H1 (cell line): ENCODE measurements at regions not wholly inside any gene's neighbourhood (a gene's known extent, or its start where the extent isn't known, plus 50 kb on each side); places are given as distances from the start of the nearest gene placed in this dataset.

Experiments used
- BRCA1 ChIP-seq: IDR thresholded peaks from 2 replicates; pipeline ENCODE4 v1.6.1; 2012; ENCODE audit warnings: low read depth, low read length, improper control_type of control experiment
- CTBP2 ChIP-seq: IDR thresholded peaks from 2 replicates; pipeline ENCODE4 v1.7.0; 2011; ENCODE audit warnings: borderline replicate concordance, mild to moderate bottlenecking, moderate library complexity, mixed read lengths, low read length; ENCODE audit not compliant: insufficient read depth, insufficient read length
- HDAC2 ChIP-seq, 2 experiments: fragments of 300-600 bp in 1 of 2; sonication (generic) in 1 of 2; IDR thresholded peaks; 2 replicates each; pipeline ENCODE4 v1.6.1; 2011 to 2012; ENCODE audit warnings: low read depth in 2 of 2, low read length in 2 of 2, mild to moderate bottlenecking in 2 of 2, moderate library complexity in 2 of 2, borderline replicate concordance in 1 of 2, inconsistent platforms in 1 of 2
- KDM5A ChIP-seq: fragments of 200-600 bp; IDR thresholded peaks from 2 replicates; pipeline ENCODE4 v1.7.1; 2012; ENCODE audit warnings: mild to moderate bottlenecking, low read length, inconsistent platforms, mixed read lengths
- NANOG ChIP-seq: IDR thresholded peaks from 2 replicates; pipeline ENCODE4 v1.6.1; 2011; ENCODE audit warnings: low read length, low read depth, mild to moderate bottlenecking, inconsistent platforms; ENCODE audit not compliant: insufficient read depth, poor library complexity, severe bottlenecking
- POLR2A ChIP-seq, 2 experiments: IDR thresholded peaks; 1 replicate in 1 of 2; 2 replicates in 1 of 2; pipeline ENCODE4 v1.6.1; 2011; ENCODE audit warnings: low read depth in 2 of 2, low read length in 2 of 2, mild to moderate bottlenecking in 2 of 2; ENCODE audit errors: control extremely low read depth in 1 of 2
- RBBP5 ChIP-seq: IDR thresholded peaks from 2 replicates; pipeline ENCODE4 v1.7.1; 2012; ENCODE audit warnings: low read depth, mild to moderate bottlenecking, inconsistent platforms, low read length, moderate library complexity, borderline replicate concordance
- RNF2 ChIP-seq: fragments of 200-900, 300-1000 bp; sonication (generic); IDR thresholded peaks from 2 replicates; pipeline ENCODE4 v1.7.1; 2016; ENCODE audit warnings: borderline replicate concordance, low read depth, mild to moderate bottlenecking, antibody characterized with exemption, low read length; ENCODE audit not compliant: poor library complexity, severe bottlenecking; ENCODE audit errors: missing control alignments
- SP2 ChIP-seq: IDR thresholded peaks from 2 replicates; pipeline ENCODE4 v1.6.1; 2012; ENCODE audit warnings: mild to moderate bottlenecking, low read length, inconsistent platforms
- USF2 ChIP-seq: IDR thresholded peaks from 2 replicates; pipeline ENCODE4 v1.6.1; 2011; ENCODE audit warnings: low read length, improper control_type of control experiment

- TF ChIP-seq RBBP5: no peak
- TF ChIP-seq CTBP2: no peak
- TF ChIP-seq SP2: no peak
- TF ChIP-seq POLR2A (IDR thresholded peaks at IDR 0.05; ENCODE audit: control extremely low read depth in 1 of 2, low read depth in 2 of 2, low read length in 2 of 2): no peak
- no peak for TF ChIP-seq KDM5A
- TF ChIP-seq HDAC2 (IDR thresholded peaks at IDR 0.05; ENCODE audit: borderline replicate concordance in 1 of 2, low read depth in 2 of 2, low read length in 2 of 2): no peak
- no peak for TF ChIP-seq USF2
- no peak for TF ChIP-seq RNF2
- no peak for TF ChIP-seq BRCA1
- no peak for TF ChIP-seq NANOG
These were observed 86.7 kb downstream of the FAM43A start (continued) for GRCh38 chr3:194772241-194773000.
